ENCODE measurements at regions not wholly inside any gene's neighbourhood (a gene's known extent, or its start where the extent isn't known, plus 50 kb on each side); places are given as distances from the start of the nearest gene placed in this dataset. TPM values are rescaled to one million over a fixed set of nuclear protein-coding genes. Genes with fewer than 3 reads are reported as not detected.

DNA sequence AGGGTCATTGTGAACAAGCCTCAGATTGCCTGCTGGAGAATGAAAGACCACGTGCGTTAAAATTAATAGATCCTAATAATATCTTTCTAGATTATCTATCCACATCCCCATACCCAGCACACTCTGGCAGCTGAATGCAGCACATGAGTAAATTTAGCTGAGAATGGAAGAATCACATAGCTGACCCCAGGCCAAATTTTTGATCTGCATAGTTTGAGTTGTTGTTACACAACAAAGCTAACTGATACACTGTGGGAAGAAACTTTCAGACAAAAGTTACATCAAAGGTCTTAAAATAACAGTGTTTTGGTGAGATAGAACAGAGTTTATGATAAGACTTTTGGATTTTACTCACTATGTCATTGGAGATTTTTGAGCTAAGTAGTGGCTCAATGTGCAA is 72.4 kb upstream of the ANXA10 start:
- Histone ChIP-seq H3K4me2 (ENCODE audit: low read length) (no peak overlapping the region), H3K9me3 (replicated peaks; ENCODE audit: low read length) (no peaks in the 10 kb centered on the region), H3K27me3 (ENCODE audit: control insufficient read depth, insufficient read depth, low read length) (no peaks in the 10 kb centered on the region), H3K4me3 (ENCODE audit: low read length) (no peak overlapping the region), H3K4me1 (ENCODE audit: control insufficient read depth, insufficient read depth, low read length) (peaks cover 7% of the 10 kb centered on the region), H3K36me3 (ENCODE audit: insufficient read depth, low read length) (no peaks in the 10 kb centered on the region), H3K9ac (ENCODE audit: low read depth, low read length) (no peak overlapping the region)

DNA sequence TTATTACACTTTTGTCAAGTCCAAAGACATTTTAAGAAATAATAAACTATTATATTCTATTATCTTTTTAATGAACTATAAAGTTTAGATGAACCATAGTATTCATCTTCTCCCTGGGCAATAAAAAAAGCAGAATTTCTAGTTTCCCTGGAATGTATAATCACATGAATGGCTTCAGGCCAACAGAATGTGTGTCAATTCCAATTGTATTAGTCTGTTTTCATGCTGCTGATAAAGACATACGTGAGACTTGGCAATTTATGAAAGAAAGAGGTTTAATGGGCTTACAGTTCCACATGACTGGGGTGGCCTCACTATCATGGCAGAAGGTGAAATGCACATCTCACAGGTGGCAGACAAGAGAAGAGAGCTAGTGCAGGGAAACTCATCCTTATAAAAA is 70.7 kb upstream of the ANXA10 start:
- Histone ChIP-seq H3K4me1 (ENCODE audit: control insufficient read depth, insufficient read depth, low read length) (peaks cover 7% of the 10 kb centered on the region), H3K36me3 (ENCODE audit: insufficient read depth, low read length) (no peaks in the 10 kb centered on the region), H3K9me3 (replicated peaks; ENCODE audit: low read length) (no peaks in the 10 kb centered on the region), H3K9ac (ENCODE audit: low read depth, low read length) (no peak overlapping the region), H3K27me3 (ENCODE audit: control insufficient read depth, insufficient read depth, low read length) (no peaks in the 10 kb centered on the region), H3K4me3 (ENCODE audit: low read length) (no peak overlapping the region), H3K4me2 (ENCODE audit: low read length) (no peak overlapping the region)

DNA sequence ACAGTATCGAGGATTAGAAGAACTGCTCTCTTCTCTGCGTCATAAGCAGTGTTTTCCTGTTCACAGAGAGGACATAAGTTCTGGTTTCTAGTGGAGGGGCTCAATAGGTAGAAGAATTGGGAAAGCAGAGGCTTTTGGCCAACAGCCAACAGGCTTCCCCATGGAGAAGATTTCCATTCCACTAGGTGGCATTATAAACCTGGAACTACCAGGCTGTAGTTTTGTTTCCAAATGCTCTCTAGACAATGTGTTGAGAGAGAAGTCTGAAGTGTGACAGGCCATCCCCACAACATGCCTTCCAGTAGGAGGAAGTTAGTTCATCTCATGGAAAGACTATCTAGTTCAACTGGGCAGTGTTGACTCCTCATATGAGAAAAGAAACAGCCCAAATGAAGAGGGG is 63.8 kb upstream of the ANXA10 start:
- Histone ChIP-seq H3K4me1 (ENCODE audit: control insufficient read depth, insufficient read depth, low read length) (no peaks in the 10 kb centered on the region), H3K36me3 (ENCODE audit: insufficient read depth, low read length) (no peaks in the 10 kb centered on the region), H3K4me2 (ENCODE audit: low read length) (no peak overlapping the region), H3K9ac (ENCODE audit: low read depth, low read length) (no peak overlapping the region), H3K9me3 (replicated peaks; ENCODE audit: low read length) (no peaks in the 10 kb centered on the region), H3K4me3 (ENCODE audit: low read length) (no peak overlapping the region), H3K27me3 (ENCODE audit: control insufficient read depth, insufficient read depth, low read length) (no peaks in the 10 kb centered on the region)

DNA sequence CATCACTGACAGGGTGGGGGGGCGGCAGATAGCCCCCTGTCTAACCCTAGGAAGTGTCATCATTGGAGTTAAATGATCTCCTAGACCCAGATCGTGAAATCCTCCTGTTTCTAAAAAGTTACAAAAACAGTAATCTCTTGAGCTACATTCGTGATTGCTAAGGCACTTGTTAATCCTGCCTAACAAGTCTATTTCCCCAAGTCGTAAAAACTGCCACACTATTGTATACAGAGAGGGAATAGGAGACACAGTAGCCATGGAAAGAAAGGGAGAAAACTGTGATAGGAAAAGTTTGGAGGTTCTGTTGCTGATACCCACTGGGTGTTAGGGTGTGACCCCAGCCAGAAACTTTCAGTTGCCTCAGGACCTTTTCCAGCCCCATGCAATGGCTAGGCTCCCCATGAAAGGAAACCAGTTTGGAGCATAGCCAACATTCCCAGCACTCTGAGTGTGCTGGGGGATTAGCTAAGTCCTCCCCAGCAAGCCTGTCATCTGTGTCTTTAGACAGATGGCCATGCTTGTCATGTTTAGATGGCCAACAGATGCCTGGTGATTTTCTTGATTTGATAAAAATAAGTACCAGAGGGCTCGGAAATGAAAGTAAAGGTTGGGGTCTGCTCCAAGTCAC is 63.3 kb upstream of the ANXA10 start:
- H3K9me3 ChIP-seq (replicated peaks; ENCODE audit: low read length): no peaks in the 10 kb centered on the region
- no peaks in the 10 kb centered on the region for H3K36me3 ChIP-seq (ENCODE audit: insufficient read depth, low read length)
- no peak overlapping the region for H3K4me3 ChIP-seq (ENCODE audit: low read length)
- no peaks in the 10 kb centered on the region for H3K4me1 ChIP-seq (ENCODE audit: control insufficient read depth, insufficient read depth, low read length)
- no peak overlapping the region for H3K9ac ChIP-seq (ENCODE audit: low read depth, low read length)
- no peaks in the 10 kb centered on the region for H3K27me3 ChIP-seq (ENCODE audit: control insufficient read depth, insufficient read depth, low read length)
- no peak overlapping the region for H3K4me2 ChIP-seq (ENCODE audit: low read length)

DNA sequence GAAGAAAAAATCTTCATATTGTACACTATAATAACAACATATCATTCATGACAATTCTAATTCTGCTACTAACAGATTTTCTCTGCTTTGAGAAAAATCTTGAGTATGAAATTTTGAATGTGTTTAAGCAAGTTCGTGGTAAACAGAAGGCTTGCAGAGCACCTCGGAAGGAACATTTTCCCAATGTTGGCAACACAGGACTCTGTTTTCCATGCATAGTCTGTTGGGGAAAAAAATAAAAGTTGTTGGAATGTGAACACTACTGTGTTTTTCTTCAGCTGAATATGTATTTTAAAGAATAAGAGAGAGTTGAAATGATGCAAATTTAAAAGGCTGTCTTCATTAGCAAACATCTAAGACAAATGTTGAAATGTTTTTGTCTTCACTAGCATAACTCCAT is 54.7 kb upstream of the ANXA10 start:
- H3K9ac ChIP-seq (ENCODE audit: low read depth, low read length): no peak overlapping the region
- no peak overlapping the region for H3K4me3 ChIP-seq (ENCODE audit: low read length)
- no peaks in the 10 kb centered on the region for H3K36me3 ChIP-seq (ENCODE audit: insufficient read depth, low read length)
- H3K4me1 ChIP-seq (ENCODE audit: control insufficient read depth, insufficient read depth, low read length): no peaks in the 10 kb centered on the region
- H3K9me3 ChIP-seq (replicated peaks; ENCODE audit: low read length): no peaks in the 10 kb centered on the region
- peaks cover 4% of the 10 kb centered on the region for H3K27me3 ChIP-seq (ENCODE audit: control insufficient read depth, insufficient read depth, low read length)
- H3K4me2 ChIP-seq (ENCODE audit: low read length): no peak overlapping the region

DNA sequence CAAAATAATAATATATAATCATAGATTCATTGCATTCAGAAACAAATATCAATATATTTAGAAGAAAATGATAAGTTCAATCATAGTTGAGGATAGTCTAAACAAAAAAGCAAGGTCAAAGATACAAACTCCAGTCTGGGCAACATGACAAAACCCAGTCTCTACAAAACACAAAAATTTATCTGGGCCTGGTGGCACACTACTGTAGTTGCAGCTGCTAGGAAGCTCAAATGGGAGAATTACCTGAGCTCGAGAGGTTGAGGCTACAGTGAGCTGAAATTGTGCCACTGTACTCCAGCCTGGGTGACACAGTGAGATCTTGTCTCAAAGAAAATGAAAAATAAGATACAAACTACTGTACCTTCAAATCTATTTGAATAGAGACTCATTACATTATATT is 52.7 kb upstream of the ANXA10 start:
- H3K4me2 ChIP-seq (ENCODE audit: low read length): no peak overlapping the region
- H3K9me3 ChIP-seq (replicated peaks; ENCODE audit: low read length): no peaks in the 10 kb centered on the region
- no peaks in the 10 kb centered on the region for H3K4me1 ChIP-seq (ENCODE audit: control insufficient read depth, insufficient read depth, low read length)
- H3K27me3 ChIP-seq (ENCODE audit: control insufficient read depth, insufficient read depth, low read length): peaks cover 4% of the 10 kb centered on the region
- H3K9ac ChIP-seq (ENCODE audit: low read depth, low read length): no peak overlapping the region
- H3K4me3 ChIP-seq (ENCODE audit: low read length): no peak overlapping the region
- H3K36me3 ChIP-seq (ENCODE audit: insufficient read depth, low read length): no peaks in the 10 kb centered on the region

Small RNA genes lying in the stretch of these regions (small RNA-seq; reads per million reads assigned to genes)
- not detected for gene RN7SL776P
